ENCODE measurements at regions not wholly inside any gene's neighbourhood (a gene's known extent, or its start where the extent isn't known, plus 50 kb on each side); places are given as distances from the start of the nearest gene placed in this dataset.
"Not testable (repeated sequence)": the region's sequence is repeated elsewhere in the genome, so short reads cannot be mapped to it uniquely, and the experiment has no call there.

GRCh38 chr6:132198896-132199295, 202.4 kb downstream of the MOXD1 start:
- peak; percentile 85 for DNase-seq (ENCODE audit: low read depth)

- peak; percentile 65 for DNase-seq (ENCODE audit: low read depth)
Measured at GRCh38 chr6:132198040-132198439, 203.2 kb downstream of the MOXD1 start.

- no peak for DNase-seq (ENCODE audit: low read depth)
Measured at GRCh38 chr6:132194529-132194928, 206.7 kb downstream of the MOXD1 start.

GRCh38 chr6:132192631-132193030, 208.6 kb downstream of the MOXD1 start:
- DNase-seq (ENCODE audit: low read depth), result no peak

GRCh38 chr6:132190815-132191175, 210.5 kb downstream of the MOXD1 start:
- peak; percentile 88 for DNase-seq (ENCODE audit: low read depth)

GRCh38 chr6:132190097-132190814, 211.0 kb downstream of the MOXD1 start:
- peak; percentile 58 for DNase-seq (ENCODE audit: low read depth)

- peak; percentile 90 for DNase-seq (ENCODE audit: low read depth)
Measured at GRCh38 chr6:132188556-132189264, 212.6 kb downstream of the MOXD1 start.

- no peak for DNase-seq (ENCODE audit: low read depth)
Measured at GRCh38 chr6:132187816-132188215, 213.5 kb downstream of the MOXD1 start.

- DNase-seq (ENCODE audit: low read depth), result not testable (repeated sequence)
Measured at GRCh38 chr6:132184966-132185365, 216.3 kb downstream of the MOXD1 start.

- no peak for DNase-seq (ENCODE audit: low read depth)
Measured at GRCh38 chr6:132179955-132180354, 221.3 kb downstream of the MOXD1 start.

- DNase-seq (ENCODE audit: low read depth), result no peak
Measured at GRCh38 chr6:132174919-132175318, 223.7 kb upstream of the CCN2 start.

GRCh38 chr6:132168961-132169360, 217.8 kb upstream of the CCN2 start:
- no peak for DNase-seq (ENCODE audit: low read depth)

- no peak for DNase-seq (ENCODE audit: low read depth)
Measured at GRCh38 chr6:132167929-132168892, 217.0 kb upstream of the CCN2 start.

GRCh38 chr6:132166526-132167051, 215.4 kb upstream of the CCN2 start:
- DNase-seq (ENCODE audit: low read depth), result no peak

GRCh38 chr6:132165677-132166076, 214.5 kb upstream of the CCN2 start:
- DNase-seq (ENCODE audit: low read depth), result no peak

- DNase-seq (ENCODE audit: low read depth), result peak; percentile 86
Measured at GRCh38 chr6:132161283-132161682, 210.1 kb upstream of the CCN2 start.

GRCh38 chr6:132153221-132153898, 202.2 kb upstream of the CCN2 start:
- DNase-seq (ENCODE audit: low read depth), result peak; percentile 94

- DNase-seq (ENCODE audit: low read depth), result peak; percentile 47
Measured at GRCh38 chr6:132147530-132148011, 196.4 kb upstream of the CCN2 start.

- DNase-seq (ENCODE audit: low read depth), result no peak
Measured at GRCh38 chr6:132144456-132144855, 193.3 kb upstream of the CCN2 start.

- DNase-seq (ENCODE audit: low read depth), result no peak
Measured at GRCh38 chr6:132143258-132143657, 192.1 kb upstream of the CCN2 start.

- DNase-seq (ENCODE audit: low read depth), result peak; percentile 34
Measured at GRCh38 chr6:132142768-132143167, 191.6 kb upstream of the CCN2 start.
